Breast epithelium (tissue), 3 donors: ENCODE measurements at regions not wholly inside any gene's neighbourhood (a gene's known extent, or its start where the extent isn't known, plus 50 kb on each side); places are given as distances from the start of the nearest gene placed in this dataset.

Experiments
- CTCF ChIP-seq, 3 donors: fragments of 450-650 bp; IDR thresholded peaks; one replicate each; pipeline ENCODE4 v1.5.1; 2016 to 2017; ENCODE audit warnings: antibody characterized with exemption in 3 of 3, mild to moderate bottlenecking in 3 of 3, moderate library complexity in 3 of 3
- POLR2AphosphoS5 ChIP-seq, 3 donors: sonication (generic); formaldehyde crosslinking; IDR thresholded peaks; one replicate each; pipeline ENCODE4 v1.6.1; 2017; ENCODE audit warnings: antibody characterized with exemption in 3 of 3

DNA sequence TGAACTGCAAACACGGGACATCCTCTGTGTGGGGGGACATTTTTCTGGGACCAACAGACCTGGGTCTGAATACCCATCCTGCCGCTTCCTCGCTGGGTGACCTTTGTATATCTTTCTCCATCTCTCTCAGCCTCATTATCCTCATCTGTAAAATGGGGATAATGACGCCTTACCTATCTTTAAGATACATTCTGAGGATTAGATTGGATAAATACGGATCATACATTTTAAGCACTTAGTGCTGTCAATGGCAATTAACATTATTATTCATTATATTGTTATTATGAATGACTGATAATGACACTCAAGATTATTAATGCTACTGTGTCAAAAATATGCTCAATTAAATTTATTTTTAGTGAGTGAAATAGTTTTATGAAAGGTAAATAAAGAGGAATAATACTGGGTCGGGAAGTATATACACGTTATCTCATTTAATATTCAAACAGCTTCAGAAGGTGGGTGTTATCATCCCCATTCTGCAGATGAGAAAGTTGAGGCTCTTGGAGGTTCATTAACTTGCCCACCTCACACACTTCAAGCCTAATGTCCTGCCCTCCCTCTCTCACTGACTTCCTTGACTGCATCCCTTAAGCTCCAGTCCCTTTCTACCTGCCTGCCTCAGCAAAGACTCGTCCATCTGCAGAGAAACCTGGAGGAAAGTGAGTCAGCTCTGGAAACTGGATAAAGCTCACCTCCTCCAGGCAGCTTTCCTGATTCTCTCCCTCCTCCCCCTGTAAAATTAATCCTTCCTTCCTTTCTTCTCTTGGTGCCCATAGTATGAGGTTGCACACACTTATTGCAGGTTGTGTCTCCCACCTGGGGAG, 120.7 kb upstream of the JUN start:
- TF ChIP-seq CTCF (IDR thresholded peaks at IDR 0.05) (no peak), POLR2AphosphoS5 (IDR thresholded peaks at IDR 0.05) (no peak)
